ENCODE measurements at regions not wholly inside any gene's neighbourhood (a gene's known extent, or its start where the extent isn't known, plus 50 kb on each side); places are given as distances from the start of the nearest gene placed in this dataset.

DNA sequence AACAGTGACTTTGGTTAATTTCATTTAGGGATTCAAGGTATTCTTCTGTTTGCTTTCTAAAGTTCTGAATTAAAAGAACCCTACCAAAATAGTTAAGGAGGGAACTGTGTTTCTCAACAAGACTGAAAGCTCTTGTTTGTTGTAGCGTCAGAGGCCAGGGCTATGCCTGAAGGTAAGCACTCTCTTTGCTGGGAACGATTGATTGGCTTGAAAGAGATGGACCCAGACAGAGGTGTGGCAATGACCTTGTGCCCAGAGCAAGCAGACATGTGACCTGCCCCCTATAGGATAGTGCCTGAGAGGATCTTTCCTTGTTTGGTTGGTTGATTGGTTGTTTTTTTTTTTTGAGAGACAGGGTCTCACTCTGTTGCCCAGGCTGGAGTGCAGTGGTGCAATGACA is 68.3 kb upstream of the CECR2 start:
- Histone ChIP-seq H2AFZ (replicated peaks; ENCODE audit: low read length, poor library complexity) (no peak overlapping the region), H4K91ac (ENCODE audit: insufficient read depth, low read depth, low read length) (no peak overlapping the region), H4K5ac (ENCODE audit: low read depth, low read length) (no peak overlapping the region), H2BK5ac (ENCODE audit: low read depth, low read length, poor library complexity, severe bottlenecking) (no peak overlapping the region), H3K9me1 (ENCODE audit: insufficient read depth, low read length) (no peaks in the 10 kb centered on the region), H2AK5ac (ENCODE audit: low read depth, low read length) (no peak overlapping the region), H3K9ac (ENCODE audit: low read depth, low read length) (no peak overlapping the region), H3K27me3 (ENCODE audit: control insufficient read depth, insufficient read depth, low read length) (no peaks in the 10 kb centered on the region), H3K4me1 (ENCODE audit: control insufficient read depth, insufficient read depth, low read length) (no peaks in the 10 kb centered on the region), H3K4me2 (ENCODE audit: low read depth, low read length) (no peak overlapping the region), H2BK20ac (ENCODE audit: low read depth, low read length) (no peak overlapping the region), H3K18ac (ENCODE audit: low read depth, low read length) (no peak overlapping the region), H3K4me3 (ENCODE audit: insufficient read depth, low read depth, low read length) (no peak overlapping the region), H3K56ac (ENCODE audit: extremely low read depth, insufficient read depth, low read length) (no peak overlapping the region), H3K79me1 (ENCODE audit: low read depth in 1 of 2, low read length in 2 of 2) (no peaks in the 10 kb centered on the region), H4K20me1 (ENCODE audit: insufficient read depth, low read length) (no peaks in the 10 kb centered on the region), H2AK9ac (replicated peaks; ENCODE audit: low read depth, low read length, poor library complexity) (no peak overlapping the region), H3K27ac (ENCODE audit: insufficient read depth, low read length) (no peak overlapping the region), H3K4ac (ENCODE audit: low read depth, low read length) (no peak overlapping the region), H2BK120ac (ENCODE audit: low read depth, low read length) (no peak overlapping the region), H2BK15ac (ENCODE audit: low read depth, low read length) (no peak overlapping the region), H3K14ac (replicated peaks; ENCODE audit: low read depth, low read length) (no peak overlapping the region), H3K9me3 (ENCODE audit: control insufficient read depth, insufficient read depth, low read length) (no peaks in the 10 kb centered on the region), H4K8ac (ENCODE audit: low read depth in 2 of 2, low read length in 2 of 2) (no peak overlapping the region), H3K36me3 (ENCODE audit: control insufficient read depth, insufficient read depth, low read length) (no peaks in the 10 kb centered on the region), H3K23ac (ENCODE audit: low read depth, low read length) (no peak overlapping the region)
- POLR2A ChIA-PET (ENCODE audit: unreplicated experiment): no interaction called here
- intact Hi-C loops (cut with micrococcal nuclease) (no loop called here), in situ Hi-C loops (cut with MboI; ENCODE audit: low sequenced_read_pairs) (no loop called here), dilution Hi-C loops (cut with HindIII; ENCODE audit: low sequenced_read_pairs, unreplicated experiment) (no loop called here)
- ATAC-seq (ENCODE audit: low read depth): no peak
- no peak for TF ChIP-seq RCOR1 (IDR thresholded peaks at IDR 0.05; ENCODE audit: insufficient replicate concordance, low read length)
- TF ChIP-seq, protein P1, sequence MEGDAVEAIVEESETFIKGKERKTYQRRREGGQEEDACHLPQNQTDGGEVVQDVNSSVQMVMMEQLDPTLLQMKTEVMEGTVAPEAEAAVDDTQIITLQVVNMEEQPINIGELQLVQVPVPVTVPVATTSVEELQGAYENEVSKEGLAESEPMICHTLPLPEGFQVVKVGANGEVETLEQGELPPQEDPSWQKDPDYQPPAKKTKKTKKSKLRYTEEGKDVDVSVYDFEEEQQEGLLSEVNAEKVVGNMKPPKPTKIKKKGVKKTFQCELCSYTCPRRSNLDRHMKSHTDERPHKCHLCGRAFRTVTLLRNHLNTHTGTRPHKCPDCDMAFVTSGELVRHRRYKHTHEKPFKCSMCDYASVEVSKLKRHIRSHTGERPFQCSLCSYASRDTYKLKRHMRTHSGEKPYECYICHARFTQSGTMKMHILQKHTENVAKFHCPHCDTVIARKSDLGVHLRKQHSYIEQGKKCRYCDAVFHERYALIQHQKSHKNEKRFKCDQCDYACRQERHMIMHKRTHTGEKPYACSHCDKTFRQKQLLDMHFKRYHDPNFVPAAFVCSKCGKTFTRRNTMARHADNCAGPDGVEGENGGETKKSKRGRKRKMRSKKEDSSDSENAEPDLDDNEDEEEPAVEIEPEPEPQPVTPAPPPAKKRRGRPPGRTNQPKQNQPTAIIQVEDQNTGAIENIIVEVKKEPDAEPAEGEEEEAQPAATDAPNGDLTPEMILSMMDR (conservative IDR thresholded peaks at IDR 0.05; ENCODE audit: low read depth, low read length): no peak
- TF ChIP-seq POLR2A (IDR thresholded peaks at IDR 0.05; ENCODE audit: low read depth, low read length): no peak
- no peak for TF ChIP-seq MAFK (IDR thresholded peaks at IDR 0.05; ENCODE audit: low read depth, low read length)
- TF ChIP-seq FOS (IDR thresholded peaks at IDR 0.05; ENCODE audit: low read depth, low read length): no peak
- TF ChIP-seq, protein P2, sequence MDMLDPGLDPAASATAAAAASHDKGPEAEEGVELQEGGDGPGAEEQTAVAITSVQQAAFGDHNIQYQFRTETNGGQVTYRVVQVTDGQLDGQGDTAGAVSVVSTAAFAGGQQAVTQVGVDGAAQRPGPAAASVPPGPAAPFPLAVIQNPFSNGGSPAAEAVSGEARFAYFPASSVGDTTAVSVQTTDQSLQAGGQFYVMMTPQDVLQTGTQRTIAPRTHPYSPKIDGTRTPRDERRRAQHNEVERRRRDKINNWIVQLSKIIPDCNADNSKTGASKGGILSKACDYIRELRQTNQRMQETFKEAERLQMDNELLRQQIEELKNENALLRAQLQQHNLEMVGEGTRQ (IDR thresholded peaks at IDR 0.05; ENCODE audit: low read depth, low read length): no peak
- no peak for TF ChIP-seq RFX5 (IDR thresholded peaks at IDR 0.05; ENCODE audit: low read depth, low read length)
- TF ChIP-seq SMC3 (IDR thresholded peaks at IDR 0.05; ENCODE audit: low read depth, low read length): no peak
- TF ChIP-seq CEBPB (IDR thresholded peaks at IDR 0.05; ENCODE audit: low read depth, low read length): no peak
- TF ChIP-seq BHLHE40 (IDR thresholded peaks at IDR 0.05; ENCODE audit: low read depth, low read length): no peak
- TF ChIP-seq, protein P3, sequence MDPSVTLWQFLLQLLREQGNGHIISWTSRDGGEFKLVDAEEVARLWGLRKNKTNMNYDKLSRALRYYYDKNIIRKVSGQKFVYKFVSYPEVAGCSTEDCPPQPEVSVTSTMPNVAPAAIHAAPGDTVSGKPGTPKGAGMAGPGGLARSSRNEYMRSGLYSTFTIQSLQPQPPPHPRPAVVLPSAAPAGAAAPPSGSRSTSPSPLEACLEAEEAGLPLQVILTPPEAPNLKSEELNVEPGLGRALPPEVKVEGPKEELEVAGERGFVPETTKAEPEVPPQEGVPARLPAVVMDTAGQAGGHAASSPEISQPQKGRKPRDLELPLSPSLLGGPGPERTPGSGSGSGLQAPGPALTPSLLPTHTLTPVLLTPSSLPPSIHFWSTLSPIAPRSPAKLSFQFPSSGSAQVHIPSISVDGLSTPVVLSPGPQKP (IDR thresholded peaks at IDR 0.05; ENCODE audit: borderline replicate concordance, low read depth, low read length): no peak
- TF ChIP-seq NFE2L2 (IDR thresholded peaks at IDR 0.05; ENCODE audit: low read depth, low read length): no peak
- TF ChIP-seq CHD1 (IDR thresholded peaks at IDR 0.05; ENCODE audit: low read depth, low read length): no peak
- no peak for TF ChIP-seq MAZ (IDR thresholded peaks at IDR 0.05; ENCODE audit: borderline replicate concordance, low read depth, low read length)
- TF ChIP-seq RAD21 (IDR thresholded peaks at IDR 0.05; ENCODE audit: low read length): no peak
- no peak for TF ChIP-seq MXI1 (IDR thresholded peaks at IDR 0.05; ENCODE audit: borderline replicate concordance, low read depth, low read length)
- CTCF ChIA-PET: no interaction called here
- BruUV-seq (replicated peaks): no TSS peak
- no CpG with 5 or more reads among the region's 2 CpGs for WGBS, 2 experiments (ENCODE audit: extremely low coverage in 2 of 2, insufficient read length in 1 of 2)
- no peak for DNase-seq

Data from IMR-90 (cell line).